Breast epithelium (tissue), 4 donors: ENCODE measurements at regions not wholly inside any gene's neighbourhood (a gene's known extent, or its start where the extent isn't known, plus 50 kb on each side); places are given as distances from the start of the nearest gene placed in this dataset.

Experiments
- DNase-seq, 2 donors: peaks; one replicate each; pipeline ENCODE4 v3.0.0-alpha.2; 2019; ENCODE audit warnings: low spot score in 2 of 2
- H3K27ac ChIP-seq, 2 donors: fragments of 200-600 bp; sonication (generic) in 1 of 2; one replicate each; pipeline ENCODE4 v1.5.1; 2016 to 2019; ENCODE audit warnings: mild to moderate bottlenecking in 1 of 2
- H3K27me3 ChIP-seq, 2 donors: fragments of 200-600 bp; sonication (generic) in 1 of 2; one replicate each; pipeline versions ENCODE4 v1.5.1 to v1.6.0; 2017 to 2019; ENCODE audit warnings: control low read depth in 1 of 2, mild to moderate bottlenecking in 1 of 2
- H3K36me3 ChIP-seq: fragments of 200-600 bp; one replicate; pipeline ENCODE4 v1.5.1; 2019
- H3K4me1 ChIP-seq, 2 donors: fragments of 200-600 bp; sonication (generic); one replicate each; pipeline ENCODE4 v1.5.1; 2016 to 2019; ENCODE audit warnings: control low read depth in 1 of 2
- H3K4me3 ChIP-seq, 3 donors: fragments of 200-600 bp; sonication (generic); 1 replicate in 2 of 3; 2 replicates in 1 of 3; pipeline ENCODE4 v1.5.1; 2016 to 2019; ENCODE audit warnings: mild to moderate bottlenecking in 3 of 3, moderate library complexity in 2 of 3
- H3K9me3 ChIP-seq, 2 donors: fragments of 200-600 bp; sonication (generic) in 1 of 2; one replicate each; pipeline ENCODE4 v1.5.1; 2016 to 2019; ENCODE audit warnings: control low read depth in 1 of 2
- POLR2A ChIP-seq: fragments of 450-650 bp; IDR thresholded peaks from one replicate; pipeline ENCODE4 v1.6.1; 2016; ENCODE audit warnings: antibody characterized with exemption, mild to moderate bottlenecking, moderate library complexity
- POLR2AphosphoS5 ChIP-seq, 3 donors: sonication (generic); formaldehyde crosslinking; IDR thresholded peaks; one replicate each; pipeline ENCODE4 v1.6.1; 2017; ENCODE audit warnings: antibody characterized with exemption in 3 of 3
- intact Hi-C: fragments of 100-400 bp; cut with DNase I; formaldehyde crosslinking; loops from one replicate; pipeline ENCODE4 v1.15.1; 2023; ENCODE audit warnings: low total_unique reads
- TF ChIP-seq, protein P1 (sequence below), 3 donors: fragments of 450-650 bp; IDR thresholded peaks; one replicate each; pipeline ENCODE4 v1.5.1; 2016 to 2017; ENCODE audit warnings: antibody characterized with exemption in 3 of 3, mild to moderate bottlenecking in 3 of 3, moderate library complexity in 3 of 3

DNA sequence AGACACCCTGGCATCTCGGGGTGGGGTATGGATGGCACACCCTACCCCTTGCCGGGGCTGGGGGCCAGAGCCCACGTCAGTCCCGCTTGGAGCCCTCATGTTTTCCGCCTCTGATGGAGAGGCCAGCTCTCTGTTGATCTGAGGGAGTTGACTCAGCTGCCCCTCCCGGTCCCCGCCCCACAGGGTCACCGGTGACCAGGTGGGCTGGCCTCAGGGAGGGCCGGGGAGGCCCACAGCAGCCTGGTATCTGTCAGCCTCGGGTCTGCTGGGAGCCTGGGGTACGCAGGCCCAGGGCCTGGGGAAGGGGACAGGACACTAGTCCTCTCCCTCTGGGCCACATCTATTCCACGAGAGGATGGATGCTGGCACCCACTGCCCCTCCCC, 109.5 kb upstream of the CIBAR2 start:
- H3K36me3 ChIP-seq: no peaks in the 10 kb centered on the region
- intact Hi-C loops: no loop called here
- TF ChIP-seq POLR2AphosphoS5 (IDR thresholded peaks at IDR 0.05) (no peak), POLR2A (no peak)
- TF ChIP-seq, protein P1, sequence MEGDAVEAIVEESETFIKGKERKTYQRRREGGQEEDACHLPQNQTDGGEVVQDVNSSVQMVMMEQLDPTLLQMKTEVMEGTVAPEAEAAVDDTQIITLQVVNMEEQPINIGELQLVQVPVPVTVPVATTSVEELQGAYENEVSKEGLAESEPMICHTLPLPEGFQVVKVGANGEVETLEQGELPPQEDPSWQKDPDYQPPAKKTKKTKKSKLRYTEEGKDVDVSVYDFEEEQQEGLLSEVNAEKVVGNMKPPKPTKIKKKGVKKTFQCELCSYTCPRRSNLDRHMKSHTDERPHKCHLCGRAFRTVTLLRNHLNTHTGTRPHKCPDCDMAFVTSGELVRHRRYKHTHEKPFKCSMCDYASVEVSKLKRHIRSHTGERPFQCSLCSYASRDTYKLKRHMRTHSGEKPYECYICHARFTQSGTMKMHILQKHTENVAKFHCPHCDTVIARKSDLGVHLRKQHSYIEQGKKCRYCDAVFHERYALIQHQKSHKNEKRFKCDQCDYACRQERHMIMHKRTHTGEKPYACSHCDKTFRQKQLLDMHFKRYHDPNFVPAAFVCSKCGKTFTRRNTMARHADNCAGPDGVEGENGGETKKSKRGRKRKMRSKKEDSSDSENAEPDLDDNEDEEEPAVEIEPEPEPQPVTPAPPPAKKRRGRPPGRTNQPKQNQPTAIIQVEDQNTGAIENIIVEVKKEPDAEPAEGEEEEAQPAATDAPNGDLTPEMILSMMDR (IDR thresholded peaks at IDR 0.05): no peak

DNA sequence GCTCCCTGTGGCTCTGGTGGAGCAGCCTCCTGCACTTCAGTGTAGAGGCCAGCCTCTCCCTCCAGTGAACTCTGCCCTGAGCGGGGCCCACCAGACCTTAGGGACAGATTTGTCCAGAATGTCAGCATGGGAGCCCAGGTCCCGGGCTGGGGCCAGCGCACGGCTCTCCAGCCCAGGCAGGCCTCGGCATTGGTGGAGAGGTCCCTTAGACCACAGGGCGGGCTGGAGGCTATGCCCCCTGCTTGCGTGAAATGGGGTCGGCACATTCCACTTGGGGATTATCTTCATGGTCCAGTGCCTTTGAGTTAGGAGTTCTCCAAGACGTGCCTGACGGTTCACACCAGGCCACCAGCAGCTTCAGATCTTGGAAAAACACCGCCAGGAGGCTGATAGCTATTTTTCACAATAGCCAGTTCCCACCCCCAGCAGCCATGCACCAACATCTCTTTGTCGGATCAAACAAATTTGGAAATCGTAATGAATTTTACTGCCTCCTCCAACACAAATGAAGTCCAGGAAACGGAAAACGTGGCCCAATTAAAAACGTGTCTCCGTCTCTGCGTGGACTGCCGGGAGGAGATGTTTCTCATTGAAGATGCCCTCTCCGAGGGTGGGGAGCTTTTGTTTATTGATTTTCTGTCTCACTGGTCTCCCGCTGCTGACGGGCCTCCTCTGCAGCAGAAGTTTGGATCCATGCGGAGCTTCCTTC, 110.0 kb upstream of the CIBAR2 start:
- no peak for TF ChIP-seq POLR2AphosphoS5 (IDR thresholded peaks at IDR 0.05)
- TF ChIP-seq, protein P1 (IDR thresholded peaks at IDR 0.05): no peak
- no peak for TF ChIP-seq POLR2A

More for the DNA sequence above, 109.5 kb upstream of the CIBAR2 start:
- Histone ChIP-seq H3K4me3 (no peak overlapping the region), H3K27me3 (no peaks in the 10 kb centered on the region), H3K9me3 (peaks cover 0 to 4% of the 10 kb centered on the region in 2 donors), H3K4me1 (peaks cover 0 to 4% of the 10 kb centered on the region in 2 donors), H3K27ac (peak overlapping the region in 1 of 2 donors; percentile 75)
- no peak for DNase-seq

DNA sequence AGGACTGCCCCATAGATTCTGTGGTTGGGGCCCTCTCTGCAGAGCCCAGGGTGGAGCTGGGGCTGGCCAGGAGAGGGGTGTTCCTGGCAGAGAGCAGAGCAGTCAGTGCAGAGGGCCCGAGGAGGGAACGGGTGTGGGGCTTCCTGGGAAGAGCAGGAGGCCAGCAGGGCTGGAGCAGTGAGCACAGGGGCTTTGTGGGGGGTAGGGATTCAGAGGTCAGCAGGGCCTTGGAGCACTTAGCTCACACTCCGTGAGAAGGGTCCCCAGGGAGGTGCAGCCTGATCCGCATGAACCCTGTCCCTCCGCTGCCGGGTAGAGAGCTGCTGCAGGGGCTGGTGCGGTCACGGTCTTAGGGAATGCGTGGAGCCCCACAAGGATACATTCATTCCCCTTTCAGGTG, 113.0 kb upstream of the CIBAR2 start:
- Histone ChIP-seq H3K27ac (no peak overlapping the region), H3K36me3 (no peaks in the 10 kb centered on the region), H3K4me1 (no peaks in the 10 kb centered on the region), H3K9me3 (peaks cover 0 to 4% of the 10 kb centered on the region in 2 donors), H3K27me3 (no peaks in the 10 kb centered on the region), H3K4me3 (no peak overlapping the region)
- no peak for DNase-seq
- intact Hi-C loops: no loop called here
- TF ChIP-seq, protein P1 (IDR thresholded peaks at IDR 0.05): no peak

More for the DNA sequence above, 110.0 kb upstream of the CIBAR2 start:
- H3K4me3 ChIP-seq: no peak overlapping the region
- no peak for DNase-seq
- H3K36me3 ChIP-seq: no peaks in the 10 kb centered on the region
- peaks cover 0 to 4% of the 10 kb centered on the region in 2 donors for H3K4me1 ChIP-seq
- H3K27me3 ChIP-seq: no peaks in the 10 kb centered on the region
- peaks cover 0 to 4% of the 10 kb centered on the region in 2 donors for H3K9me3 ChIP-seq
- H3K27ac ChIP-seq: peak overlapping the region in 1 of 2 donors; percentile 75
- intact Hi-C loops: no loop called here

DNA sequence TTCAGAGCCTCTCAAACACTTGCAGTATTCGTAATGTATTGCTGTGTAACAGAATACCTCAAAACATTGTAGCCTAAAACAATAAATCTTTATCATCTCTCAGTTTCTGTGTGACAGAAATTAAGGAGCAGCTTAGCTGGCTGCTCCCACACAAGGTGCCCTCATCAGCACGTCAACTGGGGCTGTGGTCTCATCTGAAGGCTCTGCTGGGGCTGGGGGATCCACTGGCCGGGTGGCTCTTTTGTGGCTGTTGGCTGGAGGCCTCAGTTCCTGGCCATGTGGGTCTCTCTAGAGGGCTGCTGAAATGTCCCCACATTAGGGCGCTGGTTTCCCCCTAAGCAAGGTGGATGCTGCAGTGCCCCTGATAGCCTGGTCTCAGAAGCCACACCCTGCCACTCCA, 113.4 kb upstream of the CIBAR2 start:
- H3K9me3 ChIP-seq: peaks cover 0 to 4% of the 10 kb centered on the region in 2 donors
- DNase-seq: no peak
- H3K4me1 ChIP-seq: no peaks in the 10 kb centered on the region
- no peak for TF ChIP-seq POLR2A
- TF ChIP-seq, protein P1 (IDR thresholded peaks at IDR 0.05): no peak
- no peak for TF ChIP-seq POLR2AphosphoS5 (IDR thresholded peaks at IDR 0.05)
- no peaks in the 10 kb centered on the region for H3K36me3 ChIP-seq
- H3K27ac ChIP-seq: no peak overlapping the region
- H3K27me3 ChIP-seq: no peaks in the 10 kb centered on the region
- no peak overlapping the region for H3K4me3 ChIP-seq
- intact Hi-C loops: no loop called here

DNA sequence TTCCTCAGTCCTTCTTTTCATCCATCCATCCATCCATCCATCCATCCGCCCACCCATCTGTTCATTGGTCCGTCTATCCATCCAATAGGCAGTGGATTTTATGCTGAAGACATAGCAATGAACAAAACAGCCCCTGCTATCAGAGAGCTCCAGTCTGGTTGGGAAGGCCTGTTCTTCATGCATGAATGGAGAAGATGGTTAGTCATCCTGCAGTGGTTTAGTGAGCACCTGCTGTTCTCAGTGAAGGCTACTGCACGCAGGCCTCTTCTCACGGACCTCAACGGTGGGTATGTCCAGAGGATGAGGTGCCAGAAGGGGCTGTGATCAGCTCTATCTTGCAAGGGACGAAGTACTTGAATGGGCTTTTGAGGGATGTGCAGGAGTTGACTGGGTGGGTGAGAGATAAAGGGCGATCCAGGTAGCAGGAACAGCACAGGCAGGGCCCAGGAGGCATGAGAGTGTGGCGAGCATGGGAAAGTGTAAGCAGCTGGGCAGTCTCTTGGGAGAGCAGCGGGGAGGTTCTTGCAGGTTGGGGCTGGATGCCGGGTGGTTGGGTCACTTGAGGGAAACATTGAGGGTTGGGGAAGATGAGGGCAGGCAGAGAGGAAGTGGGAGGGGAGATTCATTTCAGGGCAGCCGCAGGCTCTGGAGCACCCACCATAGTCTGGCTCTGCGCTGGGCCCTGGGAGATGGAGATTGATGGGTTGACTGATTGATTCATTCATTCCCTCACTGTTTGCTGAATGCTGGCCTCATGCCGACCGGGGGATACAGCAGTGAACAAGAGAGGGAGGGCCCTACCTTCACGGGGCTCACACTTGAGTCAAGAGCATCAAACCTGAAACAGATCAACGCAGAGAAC, 115.0 kb upstream of the CIBAR2 start:
- Histone ChIP-seq H3K27me3 (no peaks in the 10 kb centered on the region), H3K27ac (peak overlapping the region in 1 of 2 donors; percentile 25), H3K9me3 (peaks cover 0 to 4% of the 10 kb centered on the region in 2 donors), H3K4me1 (no peaks in the 10 kb centered on the region), H3K4me3 (no peak overlapping the region), H3K36me3 (no peaks in the 10 kb centered on the region)
- TF ChIP-seq POLR2A: no peak
- TF ChIP-seq, protein P1 (IDR thresholded peaks at IDR 0.05): no peak
- TF ChIP-seq POLR2AphosphoS5 (IDR thresholded peaks at IDR 0.05): no peak
- no peak for DNase-seq
- intact Hi-C loops: no loop called here
